KMS-11 (cell line): ENCODE measurements at regions not wholly inside any gene's neighbourhood (a gene's known extent, or its start where the extent isn't known, plus 50 kb on each side); places are given as distances from the start of the nearest gene placed in this dataset.

Source experiments
- H2AFZ ChIP-seq: fragments of 200-600 bp; sonication (generic); 2 replicates; pipeline ENCODE4 v1.6.1; 2016; ENCODE audit warnings: antibody characterized with exemption, mixed run types, low read depth
- H3K27ac ChIP-seq: fragments of 200-600 bp; sonication (generic); 2 replicates; pipeline ENCODE4 v1.6.1; 2016; ENCODE audit warnings: mild to moderate bottlenecking, mixed run types
- H3K27me3 ChIP-seq: fragments of 200-600 bp; sonication (generic); 2 replicates; pipeline ENCODE4 v1.6.1; 2017; ENCODE audit warnings: mild to moderate bottlenecking, low read depth, mixed run types, moderate library complexity; ENCODE audit not compliant: insufficient read depth
- H3K36me3 ChIP-seq: fragments of 200-600 bp; sonication (generic); 2 replicates; pipeline ENCODE4 v1.6.1; 2017; ENCODE audit warnings: mild to moderate bottlenecking, mixed run types; ENCODE audit not compliant: insufficient read depth
- H3K4me1 ChIP-seq: fragments of 200-600 bp; sonication (generic); 2 replicates; pipeline ENCODE4 v1.6.1; 2016; ENCODE audit warnings: mild to moderate bottlenecking, low read depth, mixed run types; ENCODE audit not compliant: poor library complexity, severe bottlenecking
- H3K4me2 ChIP-seq: fragments of 200-600 bp; sonication (generic); 2 replicates; pipeline ENCODE4 v1.7.0; 2016; ENCODE audit warnings: mild to moderate bottlenecking, mixed run types
- H3K4me3 ChIP-seq: fragments of 200-600 bp; sonication (generic); IDR thresholded peaks from 2 replicates; pipeline ENCODE4 v1.6.1; 2017; ENCODE audit warnings: low read depth, low read length, mixed read lengths; ENCODE audit not compliant: insufficient read depth
- H3K79me2 ChIP-seq: fragments of 200-600 bp; sonication (generic); 2 replicates; pipeline ENCODE4 v1.6.1; 2016; ENCODE audit warnings: low read depth, mixed run types; ENCODE audit not compliant: insufficient read depth
- H3K9ac ChIP-seq: fragments of 200-600 bp; sonication (generic); 2 replicates; pipeline ENCODE4 v1.6.1; 2016; ENCODE audit warnings: mild to moderate bottlenecking, mixed run types
- H4K20me1 ChIP-seq: fragments of 200-600 bp; sonication (generic); 2 replicates; pipeline ENCODE4 v1.6.1; 2016; ENCODE audit warnings: mild to moderate bottlenecking, mixed run types; ENCODE audit not compliant: insufficient read depth
- CTCF ChIP-seq: fragments of 200-600 bp; sonication (generic); conservative IDR thresholded peaks from 2 replicates; pipeline ENCODE4 v1.6.1; 2017; ENCODE audit warnings: low read depth, mild to moderate bottlenecking, antibody characterized with exemption, low read length, moderate library complexity, mixed read lengths

GRCh38 chr13:90453342-90453741 is 894.1 kb upstream of the MIR17HG start:
- Histone ChIP-seq H3K4me2 (no peak overlapping the region), H3K27me3 (no peaks in the 10 kb centered on the region), H4K20me1 (no peaks in the 10 kb centered on the region), H3K36me3 (no peaks in the 10 kb centered on the region), H3K4me1 (no peaks in the 10 kb centered on the region), H3K79me2 (no peaks in the 10 kb centered on the region), H3K4me3 (no peak overlapping the region), H3K9ac (no peak overlapping the region), H3K27ac (no peak overlapping the region), H2AFZ (no peak overlapping the region)
- no peak for TF ChIP-seq CTCF

GRCh38 chr13:90454002-90454636 is 893.4 kb upstream of the MIR17HG start:
- Histone ChIP-seq H3K27me3 (no peaks in the 10 kb centered on the region), H4K20me1 (no peaks in the 10 kb centered on the region), H3K4me3 (no peak overlapping the region), H3K4me1 (no peaks in the 10 kb centered on the region), H3K79me2 (no peaks in the 10 kb centered on the region), H3K4me2 (no peak overlapping the region), H3K9ac (no peak overlapping the region), H2AFZ (no peak overlapping the region), H3K36me3 (no peaks in the 10 kb centered on the region), H3K27ac (no peak overlapping the region)
- TF ChIP-seq CTCF = no peak

- H3K27ac ChIP-seq = no peak overlapping the region
- no peak overlapping the region for H2AFZ ChIP-seq
- H3K4me1 ChIP-seq = no peaks in the 10 kb centered on the region
- no peaks in the 10 kb centered on the region for H3K79me2 ChIP-seq
- H3K4me2 ChIP-seq = no peak overlapping the region
- H4K20me1 ChIP-seq = no peaks in the 10 kb centered on the region
- no peak for TF ChIP-seq CTCF
- no peak overlapping the region for H3K9ac ChIP-seq
- H3K4me3 ChIP-seq = no peak overlapping the region
- no peaks in the 10 kb centered on the region for H3K27me3 ChIP-seq
- no peaks in the 10 kb centered on the region for H3K36me3 ChIP-seq
These were observed 892.4 kb upstream of the MIR17HG start for GRCh38 chr13:90455067-90455466.

- Histone ChIP-seq H3K27ac (no peak overlapping the region), H4K20me1 (no peaks in the 10 kb centered on the region), H3K27me3 (no peaks in the 10 kb centered on the region), H3K4me3 (no peak overlapping the region), H3K79me2 (no peaks in the 10 kb centered on the region), H2AFZ (no peak overlapping the region), H3K36me3 (no peaks in the 10 kb centered on the region), H3K9ac (no peak overlapping the region), H3K4me2 (no peak overlapping the region), H3K4me1 (no peaks in the 10 kb centered on the region)
- TF ChIP-seq CTCF = no peak
These were observed 891.7 kb upstream of the MIR17HG start for GRCh38 chr13:90455823-90456222.
